GM12878 (cell line): ENCODE measurements at regions not wholly inside any gene's neighbourhood (a gene's known extent, or its start where the extent isn't known, plus 50 kb on each side); places are given as distances from the start of the nearest gene placed in this dataset.

Experiments used
- ATAC-seq: fragments of 200-7000 bp; cut with Tn5 transposase; 3 replicates; pipeline ENCODE4 v1.9.1; 2020; ENCODE audit warnings: mild to moderate bottlenecking, moderate library complexity
- BruUV-seq: library from RNA; stranded (reverse); fragments of 400-500 nt; replicated peaks from 2 replicates; lab custom pipeline; 2021; lab: Mats Ljungman, UMichigan
- CTCF ChIA-PET: fragments of 300-600 bp; sonication (Branson Sonifier 250); formaldehyde crosslinking; extraction: SDS; loops from one replicate; lab custom pipeline; 2021; ENCODE audit warnings: inconsistent platforms; lab: Yijun Ruan, JAX
- POLR2A ChIA-PET: fragments of 350-600 bp; formaldehyde crosslinking; extraction: SDS; loops from one replicate; lab custom pipeline; 2021; ENCODE audit warnings: inconsistent platforms; lab: Charles Lee
- RAD21 ChIA-PET: fragments of 300-600 bp; sonication (Branson Sonifier 250); formaldehyde crosslinking; loops from one replicate; lab custom pipeline; 2023; ENCODE audit warnings: antibody characterized with exemption; ENCODE audit not compliant: unreplicated experiment; lab: Charles Lee
- SMC1A ChIA-PET: fragments of 300-600 bp; sonication (Branson Sonifier 250); formaldehyde crosslinking; loops from one replicate; lab custom pipeline; 2023; ENCODE audit not compliant: unreplicated experiment, uncharacterized antibody; lab: Charles Lee
- DNase-seq: peaks from one replicate; pipeline ENCODE4 v3.0.0-alpha.2; 2011; ENCODE audit warnings: low read depth, low spot score
- FAIRE-seq: peaks from 3 replicates; lab custom pipeline; 2011; peaks lifted over from hg19 to GRCh38; lab: Jason Lieb, UNC
- H2AFZ ChIP-seq: 2 replicates; pipeline ENCODE4 v1.6.0; 2011; ENCODE audit warnings: low read depth, low read length, control low read depth; ENCODE audit not compliant: control insufficient read depth
- H3K27ac ChIP-seq: 2 replicates; pipeline ENCODE4 v1.5.1; 2011; ENCODE audit warnings: control low read depth; ENCODE audit not compliant: control insufficient read depth, insufficient read depth
- H3K27me3 ChIP-seq, 2 experiments: replicated peaks in 1 of 2; 2 replicates each; pipeline versions ENCODE4 v1.6.0 to v1.6.1; 2011; ENCODE audit warnings: low read length in 1 of 2; ENCODE audit not compliant: control insufficient read depth in 2 of 2, insufficient read depth in 2 of 2
- H3K36me3 ChIP-seq, 2 experiments: 2 replicates each; pipeline ENCODE4 v1.5.1; 2011; ENCODE audit warnings: low read length in 1 of 2; ENCODE audit not compliant: control insufficient read depth in 2 of 2, insufficient read depth in 2 of 2
- H3K4me1 ChIP-seq: 2 replicates; pipeline ENCODE4 v1.6.1; 2011; ENCODE audit warnings: mild to moderate bottlenecking, low read length, moderate library complexity, mixed read lengths; ENCODE audit not compliant: control insufficient read depth, insufficient read depth
- H3K4me2 ChIP-seq: 2 replicates; pipeline ENCODE4 v1.6.0; 2011; ENCODE audit warnings: control low read depth; ENCODE audit not compliant: control insufficient read depth, insufficient read depth
- H3K4me3 ChIP-seq: fragments of 200-600 bp; sonication (generic); 2 replicates; pipeline ENCODE4 v1.5.1; 2016
- H3K79me2 ChIP-seq: 2 replicates; pipeline ENCODE4 v1.6.0; 2011; ENCODE audit warnings: low read length; ENCODE audit not compliant: control insufficient read depth, insufficient read depth
- H3K9ac ChIP-seq: 2 replicates; pipeline ENCODE4 v1.8.0; 2011; ENCODE audit warnings: low read length, control low read depth, mixed read lengths; ENCODE audit not compliant: control insufficient read depth, insufficient read depth
- H3K9me3 ChIP-seq: replicated peaks from 3 replicates; pipeline ENCODE4 v1.5.1; 2011; ENCODE audit warnings: mild to moderate bottlenecking, low read length; ENCODE audit not compliant: control insufficient read depth, insufficient read depth
- H4K20me1 ChIP-seq: 2 replicates; pipeline ENCODE4 v1.6.0; 2011; ENCODE audit not compliant: control insufficient read depth, insufficient read depth
- CBX3 ChIP-seq: fragments of 200-600 bp; sonication (generic); IDR thresholded peaks from 2 replicates; pipeline ENCODE4 v1.6.1; 2016; ENCODE audit warnings: low read depth, borderline replicate concordance
- CEBPB ChIP-seq, 2 experiments: fragments of 150-350 bp in 1 of 2; IDR thresholded peaks; 2 replicates each; pipeline ENCODE4 v1.6.1; 2012 to 2014; ENCODE audit warnings: low read depth in 2 of 2, low read length in 2 of 2, borderline replicate concordance in 1 of 2, inconsistent platforms in 1 of 2
- CREB1 ChIP-seq: IDR thresholded peaks from 2 replicates; pipeline ENCODE4 v1.6.1; 2012; ENCODE audit warnings: low read depth, mild to moderate bottlenecking, inconsistent platforms
- GABPA ChIP-seq: IDR thresholded peaks from 2 replicates; pipeline ENCODE4 v1.6.1; 2014; ENCODE audit warnings: antibody characterized with exemption, low read depth, mild to moderate bottlenecking, inconsistent platforms
- HCFC1 ChIP-seq: fragments of 150-350 bp; IDR thresholded peaks from 2 replicates; pipeline ENCODE4 v1.6.1; 2014; ENCODE audit warnings: low read length
- IKZF1 ChIP-seq: fragments of 450-650 bp; conservative IDR thresholded peaks from 2 replicates; pipeline ENCODE4 v1.6.1; 2017; ENCODE audit warnings: antibody characterized with exemption, mild to moderate bottlenecking
- IKZF2 ChIP-seq, 2 experiments: fragments of 450-650 bp; IDR thresholded peaks; 2 replicates each; pipeline ENCODE4 v1.6.1; 2017; ENCODE audit warnings: mild to moderate bottlenecking in 2 of 2, moderate library complexity in 2 of 2
- NFYA ChIP-seq: IDR thresholded peaks from 2 replicates; pipeline ENCODE4 v1.6.1; 2011; ENCODE audit warnings: low read depth, mild to moderate bottlenecking, low read length, improper control_type of control experiment, borderline replicate concordance
- PBX3 ChIP-seq: IDR thresholded peaks from 2 replicates; pipeline ENCODE4 v1.6.1; 2011; ENCODE audit warnings: mild to moderate bottlenecking, low read depth, low read length, moderate library complexity; ENCODE audit not compliant: insufficient replicate concordance
- PKNOX1 ChIP-seq: fragments of 450-650 bp; IDR thresholded peaks from 2 replicates; pipeline ENCODE4 v1.6.1; 2016; ENCODE audit warnings: mild to moderate bottlenecking
- RAD51 ChIP-seq: fragments of 450-650 bp; IDR thresholded peaks from 2 replicates; pipeline ENCODE4 v1.6.1; 2016; ENCODE audit warnings: moderate library complexity, mild to moderate bottlenecking, inconsistent platforms
- SRF ChIP-seq, 2 experiments: IDR thresholded peaks; 2 replicates each; pipeline ENCODE4 v1.6.1; 2011; ENCODE audit warnings: low read depth in 2 of 2, low read length in 2 of 2, mild to moderate bottlenecking in 1 of 2, moderate library complexity in 1 of 2
- TBL1XR1 ChIP-seq: IDR thresholded peaks from 2 replicates; pipeline ENCODE4 v1.6.1; 2012; ENCODE audit warnings: low read depth, low read length, improper control_type of control experiment
- ZNF592 ChIP-seq: fragments of 450-650 bp; IDR thresholded peaks from 2 replicates; pipeline ENCODE4 v1.6.1; 2017; ENCODE audit warnings: mild to moderate bottlenecking, moderate library complexity
- ZNF622 ChIP-seq: fragments of 450-650 bp; IDR thresholded peaks from 2 replicates; pipeline ENCODE4 v1.6.1; 2017; ENCODE audit warnings: mild to moderate bottlenecking, inconsistent platforms
- WGBS: methylation state at CpG from one replicate; pipeline ENCODE4 v1.1.6; 2016; ENCODE audit warnings: low lambda C conversion rate; ENCODE audit not compliant: insufficient replicate concordance, insufficient coverage; ENCODE audit errors: missing lambda C conversion rate; 5-methylcytosine and 5-hydroxymethylcytosine counted together
- in situ Hi-C: fragments of 300-500 bp; cut with MboI; formaldehyde crosslinking; loops from 9 replicates; pipeline ENCODE4 v1.14.3; 2018; ENCODE audit warnings: mixed read lengths
- intact Hi-C: fragments of 100-400 bp; cut with micrococcal nuclease; formaldehyde crosslinking; loops from one replicate; pipeline ENCODE4 v1.14.2; 2022; ENCODE audit not compliant: unreplicated experiment

GRCh38 chr3:178184833-178185232 is 351.4 kb upstream of the KCNMB2 start:
- FAIRE-seq (no peak), DNase-seq (no peak), ATAC-seq (no peak)
- in situ Hi-C loops (no loop called here), intact Hi-C loops (no loop called here)
- Histone ChIP-seq H3K4me1 (no peaks in the 10 kb centered on the region), H3K9ac (no peak overlapping the region), H3K79me2 (no peaks in the 10 kb centered on the region), H3K9me3 (no peaks in the 10 kb centered on the region), H3K27me3 (no peaks in the 10 kb centered on the region; a peak in 1 of 4 replicates), H3K4me2 (no peak overlapping the region), H4K20me1 (no peaks in the 10 kb centered on the region), H3K4me3 (no peak overlapping the region), H3K27ac (no peak overlapping the region), H3K36me3 (no peaks in the 10 kb centered on the region), H2AFZ (no peak overlapping the region)
- WGBS: 2% methylated on average over 2 of the region's 2 CpGs
- BruUV-seq: no TSS peak
- ChIA-PET CTCF (no interaction called here), RAD21 (no interaction called here), SMC1A (no interaction called here), POLR2A (no interaction called here)
- TF ChIP-seq IKZF1: no peak
- TF ChIP-seq RAD51: no peak
- no peak for TF ChIP-seq SRF (IDR thresholded peaks at IDR 0.05; ENCODE audit: low read depth in 2 of 2, low read length in 2 of 2)
- TF ChIP-seq NFYA: no peak
- no peak for TF ChIP-seq ZNF622
- TF ChIP-seq GABPA: no peak
- TF ChIP-seq ZNF592: no peak
- TF ChIP-seq CBX3: no peak
- TF ChIP-seq CREB1: no peak
- no peak for TF ChIP-seq PKNOX1
- TF ChIP-seq TBL1XR1: no peak
- TF ChIP-seq IKZF2 (IDR thresholded peaks at IDR 0.05): no peak
- TF ChIP-seq PBX3: no peak
- no peak for TF ChIP-seq CEBPB (IDR thresholded peaks at IDR 0.05; ENCODE audit: borderline replicate concordance in 1 of 2, low read depth in 2 of 2, low read length in 2 of 2)
- no peak for TF ChIP-seq HCFC1
